ENCODE measurements at regions not wholly inside any gene's neighbourhood (a gene's known extent, or its start where the extent isn't known, plus 50 kb on each side); places are given as distances from the start of the nearest gene placed in this dataset.

GRCh38 chr15:67980171-67980570 lies 73.9 kb upstream of the PIAS1 start:
- Histone ChIP-seq H3K4me1 (ENCODE audit: control insufficient read depth in 2 of 2, insufficient read depth in 2 of 2, low read length in 2 of 2) (no peaks in the 10 kb centered on the region), H3K9ac (ENCODE audit: low read length) (no peak overlapping the region), H2AFZ (ENCODE audit: insufficient read depth, low read depth, low read length, poor library complexity, severe bottlenecking) (no peak overlapping the region), H3K79me2 (ENCODE audit: control insufficient read depth, insufficient read depth, low read length) (no peaks in the 10 kb centered on the region), H3K9me3 (ENCODE audit: control extremely low read depth in 1 of 3, control insufficient read depth in 2 of 3, insufficient read depth in 1 of 3, low read length in 2 of 3) (no peaks in the 10 kb centered on the region), H3K27me3 (replicated peaks in 1 of 4; ENCODE audit: control extremely low read depth in 1 of 4, control insufficient read depth in 3 of 4, insufficient read depth in 4 of 4, low read length in 3 of 4) (no peaks in the 10 kb centered on the region), H3K4me2 (replicated peaks; ENCODE audit: low read depth, low read length, poor library complexity, severe bottlenecking) (no peak overlapping the region), H3K36me3 (replicated peaks in 1 of 2; ENCODE audit: control extremely low read depth in 1 of 2, control insufficient read depth in 1 of 2, extremely low read depth in 1 of 2, insufficient read depth in 2 of 2, low read length in 1 of 2) (no peaks in the 10 kb centered on the region), H3K27ac (ENCODE audit: low read length in 2 of 2) (no peak overlapping the region), H3K4me3 (ENCODE audit: control extremely low read depth in 1 of 5, extremely low read depth in 1 of 5, insufficient read depth in 1 of 5, low read depth in 2 of 5, low read length in 4 of 5) (no peak overlapping the region), H4K20me1 (ENCODE audit: control insufficient read depth, insufficient read depth, low read length, poor library complexity, severe bottlenecking) (no peaks in the 10 kb centered on the region)
- H3K9me3 Mint-ChIP-seq (ENCODE audit: insufficient read depth): peaks cover 2% of the 10 kb centered on the region
- peaks cover 5% of the 10 kb centered on the region for H3K27me3 Mint-ChIP-seq
- H3K4me1 Mint-ChIP-seq: no peaks in the 10 kb centered on the region
- TF ChIP-seq, protein P1, sequence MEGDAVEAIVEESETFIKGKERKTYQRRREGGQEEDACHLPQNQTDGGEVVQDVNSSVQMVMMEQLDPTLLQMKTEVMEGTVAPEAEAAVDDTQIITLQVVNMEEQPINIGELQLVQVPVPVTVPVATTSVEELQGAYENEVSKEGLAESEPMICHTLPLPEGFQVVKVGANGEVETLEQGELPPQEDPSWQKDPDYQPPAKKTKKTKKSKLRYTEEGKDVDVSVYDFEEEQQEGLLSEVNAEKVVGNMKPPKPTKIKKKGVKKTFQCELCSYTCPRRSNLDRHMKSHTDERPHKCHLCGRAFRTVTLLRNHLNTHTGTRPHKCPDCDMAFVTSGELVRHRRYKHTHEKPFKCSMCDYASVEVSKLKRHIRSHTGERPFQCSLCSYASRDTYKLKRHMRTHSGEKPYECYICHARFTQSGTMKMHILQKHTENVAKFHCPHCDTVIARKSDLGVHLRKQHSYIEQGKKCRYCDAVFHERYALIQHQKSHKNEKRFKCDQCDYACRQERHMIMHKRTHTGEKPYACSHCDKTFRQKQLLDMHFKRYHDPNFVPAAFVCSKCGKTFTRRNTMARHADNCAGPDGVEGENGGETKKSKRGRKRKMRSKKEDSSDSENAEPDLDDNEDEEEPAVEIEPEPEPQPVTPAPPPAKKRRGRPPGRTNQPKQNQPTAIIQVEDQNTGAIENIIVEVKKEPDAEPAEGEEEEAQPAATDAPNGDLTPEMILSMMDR (IDR thresholded peaks at IDR 0.05): no peak
- no peak for TF ChIP-seq EZH2 (IDR thresholded peaks at IDR 0.05; ENCODE audit: borderline replicate concordance, insufficient read depth, low read depth, low read length, poor library complexity, severe bottlenecking)
- POLR2A ChIA-PET: no interaction called here
- DNase-seq (no peak), ATAC-seq (ENCODE audit: low read depth) (no peak)
- H3K27ac Mint-ChIP-seq: no peak overlapping the region
- CTCF ChIA-PET: no interaction called here
- WGBS (ENCODE audit: insufficient coverage): no CpG with 5 or more reads among the region's 2 CpGs
- intact Hi-C loops (cut with micrococcal nuclease): no loop called here
- H3K4me3 Mint-ChIP-seq: no peak overlapping the region

DNA sequence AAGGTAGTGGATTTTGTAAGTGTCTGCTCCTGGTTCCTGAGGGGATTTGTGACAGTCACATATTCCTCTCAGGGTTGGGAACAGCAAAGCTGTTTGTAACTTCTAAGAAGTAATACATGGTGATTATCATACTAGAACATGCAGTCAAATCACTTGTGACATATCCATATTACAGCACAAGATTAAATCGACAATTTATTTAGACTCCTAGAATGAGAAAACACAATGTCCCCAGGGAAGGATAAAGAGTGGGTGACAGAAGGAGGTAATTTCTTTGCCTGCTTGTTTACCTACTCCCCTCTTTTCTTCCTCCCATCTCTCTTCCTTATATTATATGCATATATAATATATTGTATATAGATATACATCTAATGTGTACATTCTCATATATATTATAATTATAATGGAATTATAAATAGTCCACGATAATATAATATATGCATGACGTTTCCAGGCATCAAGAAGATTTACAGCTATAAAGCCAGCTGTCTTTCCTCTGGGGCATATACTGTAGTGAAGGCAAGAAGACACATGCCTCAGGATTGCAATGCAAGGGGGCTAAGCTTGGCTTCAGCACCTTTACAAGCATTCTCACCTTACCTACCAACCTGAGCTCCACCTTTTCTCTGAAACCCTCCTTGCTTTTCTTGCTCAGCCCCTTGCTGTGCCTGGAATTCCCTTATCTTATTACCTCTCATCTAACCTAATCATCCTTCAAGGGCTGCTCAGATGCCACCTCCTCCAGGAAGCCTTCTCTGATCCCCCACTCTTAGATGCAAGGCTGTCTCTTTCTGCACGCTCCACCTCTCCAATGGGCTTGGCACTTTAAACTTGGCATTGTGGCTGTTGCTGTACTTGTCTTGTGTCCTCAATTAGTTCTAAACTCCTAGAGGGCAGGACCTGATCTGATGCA lies 73.1 kb upstream of the PIAS1 start:
- ChIA-PET POLR2A (no interaction called here), CTCF (no interaction called here)
- H3K27me3 ChIP-seq (replicated peaks in 1 of 4; ENCODE audit: control extremely low read depth in 1 of 4, control insufficient read depth in 3 of 4, insufficient read depth in 4 of 4, low read length in 3 of 4): no peaks in the 10 kb centered on the region
- no peak overlapping the region for H3K9ac ChIP-seq (ENCODE audit: low read length)
- no peaks in the 10 kb centered on the region for H3K36me3 ChIP-seq (replicated peaks in 1 of 2; ENCODE audit: control extremely low read depth in 1 of 2, control insufficient read depth in 1 of 2, extremely low read depth in 1 of 2, insufficient read depth in 2 of 2, low read length in 1 of 2)
- DNase-seq: no peak
- Mint-ChIP-seq H3K27me3 (peaks cover 5% of the 10 kb centered on the region), H3K4me3 (no peak overlapping the region), H3K9me3 (ENCODE audit: insufficient read depth) (peaks cover 2% of the 10 kb centered on the region), H3K4me1 (no peaks in the 10 kb centered on the region), H3K27ac (no peak overlapping the region)
- no peaks in the 10 kb centered on the region for H3K9me3 ChIP-seq (ENCODE audit: control extremely low read depth in 1 of 3, control insufficient read depth in 2 of 3, insufficient read depth in 1 of 3, low read length in 2 of 3)
- no peak overlapping the region for H2AFZ ChIP-seq (ENCODE audit: insufficient read depth, low read depth, low read length, poor library complexity, severe bottlenecking)
- 100% methylated on average over 1 of the region's 4 CpGs for WGBS (ENCODE audit: insufficient coverage)
- no peak overlapping the region for H3K27ac ChIP-seq (ENCODE audit: low read length in 2 of 2)
- no peak for ATAC-seq (ENCODE audit: low read depth)
- H4K20me1 ChIP-seq (ENCODE audit: control insufficient read depth, insufficient read depth, low read length, poor library complexity, severe bottlenecking): no peaks in the 10 kb centered on the region
- H3K4me1 ChIP-seq (ENCODE audit: control insufficient read depth in 2 of 2, insufficient read depth in 2 of 2, low read length in 2 of 2): no peaks in the 10 kb centered on the region
- TF ChIP-seq, protein P1 (IDR thresholded peaks at IDR 0.05): no peak
- TF ChIP-seq EZH2 (IDR thresholded peaks at IDR 0.05; ENCODE audit: borderline replicate concordance, insufficient read depth, low read depth, low read length, poor library complexity, severe bottlenecking): no peak
- H3K4me3 ChIP-seq (ENCODE audit: control extremely low read depth in 1 of 5, extremely low read depth in 1 of 5, insufficient read depth in 1 of 5, low read depth in 2 of 5, low read length in 4 of 5): no peak overlapping the region
- H3K4me2 ChIP-seq (replicated peaks; ENCODE audit: low read depth, low read length, poor library complexity, severe bottlenecking): no peak overlapping the region
- intact Hi-C loops (cut with micrococcal nuclease): no loop called here
- no peaks in the 10 kb centered on the region for H3K79me2 ChIP-seq (ENCODE audit: control insufficient read depth, insufficient read depth, low read length)
